HG02623 (cell line): ENCODE measurements at regions not wholly inside any gene's neighbourhood (a gene's known extent, or its start where the extent isn't known, plus 50 kb on each side); places are given as distances from the start of the nearest gene placed in this dataset.
"Not testable (repeated sequence)": the region's sequence is repeated elsewhere in the genome, so short reads cannot be mapped to it uniquely, and the experiment has no call there.

ENCODE experiments used
- ATAC-seq: cut with Tn5 transposase; IDR thresholded peaks from one replicate; pipeline ENCODE4 v1.9.1; 2021; ENCODE audit warnings: moderate library complexity; ENCODE audit not compliant: unreplicated experiment

DNA sequence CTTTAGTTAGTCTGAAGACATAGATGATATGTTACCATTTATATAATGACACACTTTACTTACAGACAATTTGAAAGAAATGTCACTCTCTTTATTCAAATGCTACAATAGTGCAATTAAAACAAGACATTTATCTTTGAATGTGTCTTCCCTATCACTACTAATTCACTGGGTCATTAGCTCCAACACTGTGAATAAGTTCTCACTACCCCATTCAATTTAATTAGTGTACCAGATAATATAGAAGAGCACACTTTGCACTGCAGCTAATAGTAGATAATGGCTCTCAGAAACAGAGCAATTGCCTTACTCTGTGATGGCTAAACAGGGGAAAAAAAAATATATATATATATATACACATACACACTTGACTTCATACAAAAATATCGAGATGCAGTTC is 497.0 kb downstream of the DTWD2 start:
- ATAC-seq: no peak

DNA sequence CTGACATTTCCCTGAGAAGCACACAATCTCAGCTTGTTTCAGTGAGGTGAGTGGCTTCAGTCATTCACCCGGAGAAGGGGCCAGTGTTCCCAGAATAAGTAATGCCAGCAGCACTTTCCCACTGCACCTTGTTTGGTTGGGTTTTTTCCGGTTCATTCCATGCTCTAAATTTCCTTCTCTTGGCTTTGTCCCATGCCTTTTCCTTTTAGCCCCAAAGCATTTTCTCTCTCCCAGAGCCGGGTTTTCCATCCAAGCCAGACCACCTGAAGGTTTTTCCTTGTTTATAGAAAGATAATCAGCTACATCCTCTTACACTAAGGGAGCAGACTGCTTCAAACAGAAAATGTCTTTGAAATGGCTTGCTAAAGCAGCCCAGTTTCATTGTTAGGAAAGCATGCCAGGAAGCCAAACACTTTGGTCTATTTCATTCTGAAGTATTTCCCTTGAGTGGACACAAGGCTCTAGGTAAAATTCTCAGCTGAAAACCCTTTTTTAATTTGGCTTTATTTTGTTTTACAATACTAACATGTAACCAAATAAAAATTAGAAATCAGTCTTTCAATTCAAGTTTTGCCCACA is 501.6 kb downstream of the DTWD2 start:
- ATAC-seq: no peak

DNA sequence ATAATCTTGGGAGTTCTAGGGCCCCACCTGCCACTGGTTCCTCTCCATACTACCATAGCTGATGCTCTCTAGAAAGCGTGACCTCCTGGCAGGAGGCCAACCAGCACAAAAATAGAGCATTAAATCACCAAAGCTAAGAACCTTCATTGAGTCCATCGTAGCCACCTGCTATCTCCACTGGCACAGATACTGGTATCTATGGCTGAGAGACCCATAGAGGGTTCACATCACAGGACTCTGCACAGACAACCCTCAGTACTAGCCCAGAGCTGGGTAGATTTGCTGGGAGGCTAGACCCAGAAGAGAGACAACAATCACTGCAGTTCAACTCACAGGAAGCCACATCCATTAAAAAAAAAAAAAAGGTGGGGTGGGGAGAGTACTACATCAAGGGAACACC is 509.1 kb downstream of the DTWD2 start:
- ATAC-seq: no peak

- no peak for ATAC-seq
Observed at GRCh38 chr5:118478852-118479251, 509.5 kb downstream of the DTWD2 start.

GRCh38 chr5:118468085-118468484 is 520.3 kb downstream of the DTWD2 start:
- ATAC-seq: no peak

- no peak for ATAC-seq
Observed at GRCh38 chr5:118467103-118467502, 521.2 kb downstream of the DTWD2 start.

DNA sequence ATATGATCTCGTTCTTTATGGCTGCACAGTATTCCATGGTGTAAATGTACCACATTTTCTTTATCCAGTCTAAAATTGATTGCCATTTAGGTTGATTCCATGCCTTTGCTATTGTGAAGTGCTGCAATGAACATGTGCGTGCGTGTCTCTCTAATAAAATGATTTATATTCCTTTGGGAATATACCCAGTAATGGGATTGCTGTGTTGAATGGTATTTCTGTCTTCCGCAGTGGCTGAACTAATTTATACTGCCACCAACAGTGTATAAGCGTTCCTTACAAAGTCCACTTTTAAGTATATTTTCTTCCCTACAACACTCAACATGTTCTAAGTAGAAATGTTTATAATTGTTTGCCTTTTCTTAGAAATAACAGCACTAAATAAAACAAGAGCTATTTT is 521.9 kb downstream of the DTWD2 start:
- ATAC-seq: no peak

DNA sequence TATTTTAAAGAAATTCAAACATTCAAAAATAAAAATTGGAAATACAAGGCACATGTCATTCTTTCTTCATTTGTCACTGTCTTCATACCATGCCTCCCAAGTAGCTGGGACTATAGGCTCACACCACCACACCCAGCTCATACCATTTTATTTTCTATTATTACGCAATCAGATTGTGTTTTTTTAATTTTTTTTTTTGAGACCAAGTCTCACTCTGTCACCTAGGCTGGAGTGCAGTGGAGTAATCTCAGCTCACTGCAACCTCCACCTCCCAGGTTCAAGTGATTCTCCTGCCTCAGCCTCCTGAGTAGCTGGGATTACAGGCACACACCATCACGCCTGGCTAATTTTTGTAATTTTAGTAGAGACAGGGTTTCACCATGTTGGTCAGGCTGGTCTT is 526.1 kb downstream of the DTWD2 start:
- ATAC-seq: not testable (repeated sequence)

DNA sequence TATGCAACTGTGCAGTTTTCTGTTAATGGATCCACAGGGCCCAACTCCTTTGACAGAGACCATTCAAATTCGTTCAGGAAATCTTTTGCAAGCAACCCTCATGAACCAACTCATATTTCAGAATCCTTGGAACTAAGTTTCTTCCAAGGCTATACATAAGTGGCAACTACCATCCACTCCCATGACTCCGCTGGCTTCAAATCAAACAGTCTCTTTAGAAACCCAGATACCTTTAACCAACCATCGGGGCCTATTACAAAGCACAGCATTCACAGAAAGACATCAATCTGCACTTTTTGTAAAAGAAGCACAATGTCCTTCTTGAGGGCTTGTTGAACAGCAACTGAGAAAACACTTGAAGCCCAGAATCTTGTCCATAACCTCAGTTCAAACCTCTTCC is 526.9 kb downstream of the DTWD2 start:
- no peak for ATAC-seq

- no peak for ATAC-seq
Observed at GRCh38 chr5:118459490-118459889, 528.9 kb downstream of the DTWD2 start.

DNA sequence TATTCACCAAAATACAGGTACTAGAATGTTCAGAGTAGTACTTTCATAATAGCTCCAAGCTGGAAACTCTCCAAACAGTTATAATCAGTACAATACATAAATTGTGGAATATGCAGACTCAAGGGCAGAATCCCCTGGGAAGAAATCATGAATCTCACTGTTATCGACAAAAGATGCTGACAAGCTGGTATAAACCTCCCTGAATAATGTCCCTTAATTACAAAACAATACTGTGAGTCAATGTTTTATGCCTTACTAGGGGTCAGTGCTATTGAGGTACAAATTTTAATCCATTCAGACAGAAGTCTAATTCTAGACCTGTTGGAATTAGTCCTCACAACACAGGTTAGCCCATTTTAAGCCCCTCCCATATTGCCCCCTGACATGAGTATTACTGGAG is 532.3 kb downstream of the DTWD2 start:
- ATAC-seq: no peak

DNA sequence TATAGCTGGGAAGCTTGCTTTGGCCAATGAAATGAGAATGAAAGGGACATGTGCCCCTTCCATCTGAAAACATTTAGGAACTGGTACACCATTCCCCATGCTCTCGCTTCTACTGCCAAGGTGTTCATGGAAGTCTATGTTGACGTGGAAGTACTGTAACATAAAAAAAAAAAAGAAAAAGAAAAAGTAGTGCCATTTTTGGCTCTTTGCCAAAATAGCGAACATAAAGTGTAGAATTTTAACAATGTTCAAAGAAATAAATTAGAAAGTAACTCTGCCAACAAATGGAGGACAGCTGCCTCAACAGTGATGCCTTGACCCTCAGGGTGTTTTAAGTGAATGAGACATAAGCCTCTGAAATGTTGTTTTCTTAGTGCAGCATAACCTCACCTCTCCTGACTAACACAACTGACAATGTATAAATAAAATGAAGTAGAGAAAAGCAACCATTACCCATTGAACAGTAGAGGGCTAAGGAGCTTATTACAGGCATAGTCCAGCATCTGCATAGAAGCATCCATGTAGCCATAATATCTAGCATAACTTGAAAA is 536.6 kb downstream of the DTWD2 start:
- ATAC-seq: no peak

- ATAC-seq: no peak
Observed at GRCh38 chr5:118450554-118451332, 537.6 kb downstream of the DTWD2 start.

DNA sequence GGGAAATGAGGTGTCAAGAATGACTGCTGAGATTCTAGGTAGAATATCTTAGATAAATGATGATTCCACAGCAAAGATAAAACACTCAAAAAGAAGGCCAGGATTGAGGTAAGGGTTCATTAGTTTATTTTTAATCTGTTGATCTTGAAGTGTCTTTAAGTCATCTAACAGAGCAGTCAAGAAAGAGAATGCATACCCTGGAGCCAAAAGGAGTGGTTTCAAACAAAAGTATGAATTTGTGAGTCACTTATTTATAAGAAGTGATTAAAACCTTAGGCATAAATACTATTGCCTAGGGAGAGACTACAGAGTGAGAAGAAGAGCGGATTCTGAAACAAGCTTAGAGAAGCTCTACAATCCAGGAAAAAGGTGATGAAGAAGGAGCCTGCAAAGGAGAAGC is 541.0 kb downstream of the DTWD2 start:
- ATAC-seq: no peak

DNA sequence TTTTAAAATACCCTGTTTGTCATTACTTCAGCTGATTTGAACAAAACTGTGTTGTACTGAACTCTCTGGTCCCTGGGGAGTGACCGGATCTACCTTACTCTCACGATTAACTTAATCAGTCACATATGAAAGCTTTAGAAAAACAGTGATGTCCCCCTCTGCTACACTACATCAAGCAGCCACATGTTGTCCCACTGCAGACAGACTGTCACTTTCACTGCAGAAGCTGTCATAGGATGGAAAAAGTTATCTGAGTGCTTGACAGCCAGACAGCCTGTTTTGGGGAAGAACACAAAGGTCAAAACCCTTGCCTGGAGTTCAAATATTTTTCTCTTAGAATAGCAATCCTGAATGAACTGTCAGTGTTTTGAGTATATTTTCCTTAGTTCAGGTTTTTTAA is 546.4 kb downstream of the DTWD2 start:
- no peak for ATAC-seq

- ATAC-seq: no peak
Observed at GRCh38 chr5:118441034-118441433, 547.3 kb downstream of the DTWD2 start.

GRCh38 chr5:118440496-118440895 is 547.9 kb downstream of the DTWD2 start:
- ATAC-seq: no peak

GRCh38 chr5:118439831-118440230 is 548.5 kb downstream of the DTWD2 start:
- ATAC-seq: no peak

- ATAC-seq: no peak
Observed at GRCh38 chr5:118435131-118435530, 553.2 kb downstream of the DTWD2 start.

- no peak for ATAC-seq
Observed at GRCh38 chr5:118434522-118434921, 553.8 kb downstream of the DTWD2 start.

GRCh38 chr5:118430076-118430475 is 558.3 kb downstream of the DTWD2 start:
- ATAC-seq: no peak

- ATAC-seq: no peak
Observed at GRCh38 chr5:118407958-118408357, 580.4 kb downstream of the DTWD2 start.
